Fibroblast of villous mesenchyme (primary cell): ENCODE measurements at regions not wholly inside any gene's neighbourhood (a gene's known extent, or its start where the extent isn't known, plus 50 kb on each side); places are given as distances from the start of the nearest gene placed in this dataset.
"Not testable (repeated sequence)": the region's sequence is repeated elsewhere in the genome, so short reads cannot be mapped to it uniquely, and the experiment has no call there.

Experiments
- DNase-seq: peaks from one replicate; pipeline ENCODE4 v3.0.0-alpha.2; 2010; ENCODE audit warnings: low read depth
- H3K4me3 ChIP-seq: 2 replicates; pipeline ENCODE4 v1.5.1; 2011; ENCODE audit warnings: low read depth, mild to moderate bottlenecking, low read length
- TF ChIP-seq, protein P1 (sequence below): IDR thresholded peaks from 2 replicates; pipeline ENCODE4 v1.5.1; 2012; ENCODE audit warnings: low read depth, mild to moderate bottlenecking, low read length; ENCODE audit not compliant: insufficient read depth

DNA sequence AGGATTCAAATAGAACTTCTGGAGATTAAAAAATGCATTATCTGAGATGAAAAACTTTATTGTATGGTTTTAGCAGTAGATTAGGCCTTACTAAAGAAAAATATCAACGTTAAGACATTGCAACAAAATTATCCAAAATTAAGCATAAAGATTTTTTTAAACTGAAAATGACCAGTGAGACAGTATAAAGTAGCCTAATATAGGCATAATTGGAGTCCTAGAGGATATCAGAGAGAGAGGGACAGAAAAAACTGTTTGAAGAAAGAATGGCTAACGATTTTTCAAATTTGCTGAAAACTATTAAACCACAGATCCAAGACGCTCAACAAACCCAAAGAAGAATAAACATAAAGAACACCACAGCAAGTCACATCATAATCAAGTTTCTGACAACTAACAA lies 149.5 kb upstream of the LMNTD1 start:
- TF ChIP-seq, protein P1, sequence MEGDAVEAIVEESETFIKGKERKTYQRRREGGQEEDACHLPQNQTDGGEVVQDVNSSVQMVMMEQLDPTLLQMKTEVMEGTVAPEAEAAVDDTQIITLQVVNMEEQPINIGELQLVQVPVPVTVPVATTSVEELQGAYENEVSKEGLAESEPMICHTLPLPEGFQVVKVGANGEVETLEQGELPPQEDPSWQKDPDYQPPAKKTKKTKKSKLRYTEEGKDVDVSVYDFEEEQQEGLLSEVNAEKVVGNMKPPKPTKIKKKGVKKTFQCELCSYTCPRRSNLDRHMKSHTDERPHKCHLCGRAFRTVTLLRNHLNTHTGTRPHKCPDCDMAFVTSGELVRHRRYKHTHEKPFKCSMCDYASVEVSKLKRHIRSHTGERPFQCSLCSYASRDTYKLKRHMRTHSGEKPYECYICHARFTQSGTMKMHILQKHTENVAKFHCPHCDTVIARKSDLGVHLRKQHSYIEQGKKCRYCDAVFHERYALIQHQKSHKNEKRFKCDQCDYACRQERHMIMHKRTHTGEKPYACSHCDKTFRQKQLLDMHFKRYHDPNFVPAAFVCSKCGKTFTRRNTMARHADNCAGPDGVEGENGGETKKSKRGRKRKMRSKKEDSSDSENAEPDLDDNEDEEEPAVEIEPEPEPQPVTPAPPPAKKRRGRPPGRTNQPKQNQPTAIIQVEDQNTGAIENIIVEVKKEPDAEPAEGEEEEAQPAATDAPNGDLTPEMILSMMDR = no peak
- DNase-seq = no peak
- H3K4me3 ChIP-seq = no peak overlapping the region

- no peak overlapping the region for H3K4me3 ChIP-seq
- no peak for DNase-seq
- TF ChIP-seq, protein P1 = no peak
Observed at GRCh38 chr12:25705261-25705660, 152.2 kb upstream of the LMNTD1 start.

DNA sequence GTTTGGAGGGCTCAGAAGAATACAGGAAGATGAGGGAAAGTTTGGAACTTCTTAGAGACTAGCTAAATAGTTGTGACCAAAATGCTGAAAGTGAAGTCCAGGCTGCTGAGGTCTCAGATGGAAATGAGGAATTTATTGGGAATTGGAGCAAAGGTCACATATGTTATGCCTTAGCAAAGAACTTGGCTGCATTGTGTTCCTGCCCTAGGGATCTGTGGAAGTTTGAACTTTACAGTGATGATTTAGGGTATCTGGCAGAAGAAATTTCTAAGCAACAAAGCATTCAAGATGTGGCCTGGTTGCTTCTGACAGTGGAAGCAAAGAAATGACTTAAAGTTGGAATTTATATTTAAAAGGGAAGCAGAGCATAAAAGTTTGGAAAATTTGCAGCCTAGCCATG lies 153.6 kb upstream of the LMNTD1 start:
- peak; percentile 45 for DNase-seq
- not testable (repeated sequence) for H3K4me3 ChIP-seq

- TF ChIP-seq, protein P1 = no peak
- DNase-seq = no peak
- H3K4me3 ChIP-seq = no peak overlapping the region
Observed at GRCh38 chr12:25707056-25707455, 154.0 kb upstream of the LMNTD1 start.

GRCh38 chr12:25708661-25709060 lies 155.6 kb upstream of the LMNTD1 start:
- DNase-seq = no peak
- TF ChIP-seq, protein P1 = no peak
- no peak overlapping the region for H3K4me3 ChIP-seq

DNA sequence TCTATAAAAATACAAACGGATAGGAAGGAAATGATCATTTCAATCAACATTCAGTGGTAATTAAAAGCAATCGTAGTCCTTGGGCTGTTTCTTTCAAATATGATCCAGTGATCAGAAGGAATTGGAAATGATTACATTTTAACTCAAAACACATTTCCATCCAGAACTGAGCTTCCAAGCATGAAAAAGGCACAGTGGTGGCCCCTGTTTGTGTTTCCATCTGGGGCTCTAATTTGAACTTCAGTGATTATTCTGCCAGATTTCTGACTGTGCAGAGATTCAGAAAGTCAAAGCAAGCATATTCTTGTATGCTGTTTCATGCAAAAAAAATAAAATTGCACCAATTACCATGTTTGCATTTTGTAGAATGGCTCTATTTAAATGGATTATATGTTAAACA lies 157.0 kb upstream of the LMNTD1 start:
- no peak for DNase-seq
- TF ChIP-seq, protein P1 = no peak

GRCh38 chr12:25710938-25711605 lies 158.0 kb upstream of the LMNTD1 start:
- DNase-seq = peak; percentile 33

More for the DNA sequence above, 157.0 kb upstream of the LMNTD1 start:
- H3K4me3 ChIP-seq = no peak overlapping the region

DNA sequence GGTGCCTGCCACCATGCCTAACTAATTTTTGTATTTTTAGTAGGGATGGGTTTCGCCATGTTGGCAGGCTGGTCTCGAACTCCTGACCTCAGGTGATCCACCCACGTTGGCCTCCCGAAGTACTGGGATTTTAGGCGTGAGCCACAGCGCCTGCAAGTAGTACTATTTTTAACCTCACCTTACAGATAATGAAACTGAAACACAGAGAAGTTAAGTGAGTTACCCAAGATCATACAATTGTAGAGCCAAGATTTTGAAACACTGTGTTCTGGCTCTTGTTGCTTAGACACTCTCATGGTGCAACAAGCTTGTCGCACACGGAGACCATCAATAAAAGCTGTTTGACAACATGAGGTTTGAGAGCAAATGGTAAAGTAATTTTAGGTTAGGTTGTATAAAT lies 159.1 kb upstream of the LMNTD1 start:
- H3K4me3 ChIP-seq = no peak overlapping the region
- TF ChIP-seq, protein P1 = no peak
- no peak for DNase-seq

More at GRCh38 chr12:25710938-25711605, 158.0 kb upstream of the LMNTD1 start:
- not testable (repeated sequence) for H3K4me3 ChIP-seq
